GM12878 (cell line): ENCODE measurements at regions not wholly inside any gene's neighbourhood (a gene's known extent, or its start where the extent isn't known, plus 50 kb on each side); places are given as distances from the start of the nearest gene placed in this dataset.

Source experiments
- CEBPB ChIP-seq, 2 experiments: fragments of 150-350 bp in 1 of 2; IDR thresholded peaks; 2 replicates each; pipeline ENCODE4 v1.6.1; 2012 to 2014; ENCODE audit warnings: low read depth in 2 of 2, low read length in 2 of 2, borderline replicate concordance in 1 of 2, inconsistent platforms in 1 of 2
- EP300 ChIP-seq, 2 experiments: fragments of 150-350 bp in 1 of 2; IDR thresholded peaks; 2 replicates each; pipeline ENCODE4 v1.6.1; 2011 to 2012; ENCODE audit warnings: low read depth in 2 of 2, low read length in 2 of 2, borderline replicate concordance in 1 of 2, improper control_type of control experiment in 1 of 2, inconsistent platforms in 1 of 2; ENCODE audit not compliant: control insufficient read depth in 1 of 2
- EZH2 ChIP-seq: IDR thresholded peaks from 2 replicates; pipeline ENCODE4 v1.6.1; 2012; ENCODE audit warnings: low read depth, mild to moderate bottlenecking, control low read depth, inconsistent platforms, low read length, borderline replicate concordance; ENCODE audit not compliant: control insufficient read depth
- HCFC1 ChIP-seq: fragments of 150-350 bp; IDR thresholded peaks from 2 replicates; pipeline ENCODE4 v1.6.1; 2014; ENCODE audit warnings: low read length
- HDAC6 ChIP-seq: fragments of 200-600 bp; sonication (generic); IDR thresholded peaks from one replicate; pipeline ENCODE4 v1.8.0; 2017; ENCODE audit warnings: antibody characterized with exemption; ENCODE audit not compliant: unreplicated experiment
- MYC ChIP-seq: IDR thresholded peaks from 2 replicates; pipeline ENCODE4 v1.6.1; 2011; ENCODE audit warnings: mild to moderate bottlenecking, low read length, moderate library complexity, inconsistent platforms; ENCODE audit not compliant: insufficient read depth, insufficient replicate concordance, insufficient read length, severe bottlenecking
- NR2C2 ChIP-seq: IDR thresholded peaks from 2 replicates; pipeline ENCODE4 v1.6.1; 2011; ENCODE audit warnings: borderline replicate concordance, low read depth; ENCODE audit not compliant: control insufficient read depth, insufficient read length
- PAX8 ChIP-seq: fragments of 450-650 bp; IDR thresholded peaks from 2 replicates; pipeline ENCODE4 v1.6.1; 2017; ENCODE audit warnings: mild to moderate bottlenecking, moderate library complexity
- POLR2A ChIP-seq: IDR thresholded peaks from 2 replicates; pipeline ENCODE4 v1.6.1; 2011; ENCODE audit warnings: low read depth, mild to moderate bottlenecking, low read length
- TAF1 ChIP-seq: IDR thresholded peaks from 2 replicates; pipeline ENCODE4 v1.6.1; 2011; ENCODE audit warnings: mild to moderate bottlenecking, low read depth, low read length, borderline replicate concordance
- TF ChIP-seq, protein P1 (sequence below), 3 experiments: IDR thresholded peaks in 2 of 3; conservative IDR thresholded peaks in 1 of 3; 2 replicates each; pipeline ENCODE4 v1.5.1; 2011; ENCODE audit warnings: low read depth in 3 of 3, low read length in 3 of 3, mild to moderate bottlenecking in 3 of 3, control low read depth in 2 of 3, moderate library complexity in 2 of 3, inconsistent platforms in 1 of 3, mixed read lengths in 1 of 3; ENCODE audit not compliant: control insufficient read depth in 2 of 3, insufficient read depth in 1 of 3; ENCODE audit errors: extremely low read depth in 1 of 3
- TF ChIP-seq, protein P2 (sequence below): IDR thresholded peaks from 2 replicates; pipeline ENCODE4 v1.6.1; 2012; ENCODE audit warnings: low read depth, low read length, improper control_type of control experiment
- TF ChIP-seq, protein P3 (sequence below): IDR thresholded peaks from 2 replicates; pipeline ENCODE4 v1.6.1; 2012; ENCODE audit warnings: mild to moderate bottlenecking, low read depth, low read length

DNA sequence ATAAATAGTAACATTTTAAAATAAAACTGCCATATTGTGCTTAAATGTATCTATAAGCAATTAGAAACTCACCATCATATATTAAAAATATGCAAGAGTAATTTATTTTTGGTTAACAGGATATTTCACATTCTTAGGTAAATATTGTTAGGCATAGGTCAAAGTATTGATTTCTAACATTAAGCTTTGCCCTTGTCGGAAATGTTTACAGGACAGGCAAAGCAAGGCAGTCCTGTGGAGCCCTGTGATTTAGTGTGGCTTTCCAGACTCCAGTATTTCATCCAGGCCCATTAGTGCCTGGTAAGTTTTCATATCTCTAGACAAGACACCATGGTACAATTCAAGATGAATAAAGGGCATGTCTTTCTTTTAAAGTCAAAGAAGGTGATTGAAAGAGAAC, 114.9 kb upstream of the LARGE1 start:
- TF ChIP-seq, protein P1, sequence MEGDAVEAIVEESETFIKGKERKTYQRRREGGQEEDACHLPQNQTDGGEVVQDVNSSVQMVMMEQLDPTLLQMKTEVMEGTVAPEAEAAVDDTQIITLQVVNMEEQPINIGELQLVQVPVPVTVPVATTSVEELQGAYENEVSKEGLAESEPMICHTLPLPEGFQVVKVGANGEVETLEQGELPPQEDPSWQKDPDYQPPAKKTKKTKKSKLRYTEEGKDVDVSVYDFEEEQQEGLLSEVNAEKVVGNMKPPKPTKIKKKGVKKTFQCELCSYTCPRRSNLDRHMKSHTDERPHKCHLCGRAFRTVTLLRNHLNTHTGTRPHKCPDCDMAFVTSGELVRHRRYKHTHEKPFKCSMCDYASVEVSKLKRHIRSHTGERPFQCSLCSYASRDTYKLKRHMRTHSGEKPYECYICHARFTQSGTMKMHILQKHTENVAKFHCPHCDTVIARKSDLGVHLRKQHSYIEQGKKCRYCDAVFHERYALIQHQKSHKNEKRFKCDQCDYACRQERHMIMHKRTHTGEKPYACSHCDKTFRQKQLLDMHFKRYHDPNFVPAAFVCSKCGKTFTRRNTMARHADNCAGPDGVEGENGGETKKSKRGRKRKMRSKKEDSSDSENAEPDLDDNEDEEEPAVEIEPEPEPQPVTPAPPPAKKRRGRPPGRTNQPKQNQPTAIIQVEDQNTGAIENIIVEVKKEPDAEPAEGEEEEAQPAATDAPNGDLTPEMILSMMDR (IDR thresholded peaks at IDR 0.05 in 2 of 3, conservative IDR thresholded peaks at IDR 0.05 in 1 of 3; ENCODE audit: control insufficient read depth in 2 of 3, extremely low read depth in 1 of 3, insufficient read depth in 1 of 3, low read depth in 3 of 3, low read length in 3 of 3) = no peak
- TF ChIP-seq PAX8 (no peak), EP300 (IDR thresholded peaks at IDR 0.05; ENCODE audit: borderline replicate concordance in 1 of 2, control insufficient read depth in 1 of 2, low read depth in 2 of 2, low read length in 2 of 2) (no peak), HDAC6 (no peak), HCFC1 (no peak), TAF1 (no peak), NR2C2 (no peak), CEBPB (IDR thresholded peaks at IDR 0.05; ENCODE audit: borderline replicate concordance in 1 of 2, low read depth in 2 of 2, low read length in 2 of 2) (no peak), MYC (no peak), EZH2 (no peak), POLR2A (no peak)
- TF ChIP-seq, protein P2, sequence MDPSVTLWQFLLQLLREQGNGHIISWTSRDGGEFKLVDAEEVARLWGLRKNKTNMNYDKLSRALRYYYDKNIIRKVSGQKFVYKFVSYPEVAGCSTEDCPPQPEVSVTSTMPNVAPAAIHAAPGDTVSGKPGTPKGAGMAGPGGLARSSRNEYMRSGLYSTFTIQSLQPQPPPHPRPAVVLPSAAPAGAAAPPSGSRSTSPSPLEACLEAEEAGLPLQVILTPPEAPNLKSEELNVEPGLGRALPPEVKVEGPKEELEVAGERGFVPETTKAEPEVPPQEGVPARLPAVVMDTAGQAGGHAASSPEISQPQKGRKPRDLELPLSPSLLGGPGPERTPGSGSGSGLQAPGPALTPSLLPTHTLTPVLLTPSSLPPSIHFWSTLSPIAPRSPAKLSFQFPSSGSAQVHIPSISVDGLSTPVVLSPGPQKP = no peak
- TF ChIP-seq, protein P3, sequence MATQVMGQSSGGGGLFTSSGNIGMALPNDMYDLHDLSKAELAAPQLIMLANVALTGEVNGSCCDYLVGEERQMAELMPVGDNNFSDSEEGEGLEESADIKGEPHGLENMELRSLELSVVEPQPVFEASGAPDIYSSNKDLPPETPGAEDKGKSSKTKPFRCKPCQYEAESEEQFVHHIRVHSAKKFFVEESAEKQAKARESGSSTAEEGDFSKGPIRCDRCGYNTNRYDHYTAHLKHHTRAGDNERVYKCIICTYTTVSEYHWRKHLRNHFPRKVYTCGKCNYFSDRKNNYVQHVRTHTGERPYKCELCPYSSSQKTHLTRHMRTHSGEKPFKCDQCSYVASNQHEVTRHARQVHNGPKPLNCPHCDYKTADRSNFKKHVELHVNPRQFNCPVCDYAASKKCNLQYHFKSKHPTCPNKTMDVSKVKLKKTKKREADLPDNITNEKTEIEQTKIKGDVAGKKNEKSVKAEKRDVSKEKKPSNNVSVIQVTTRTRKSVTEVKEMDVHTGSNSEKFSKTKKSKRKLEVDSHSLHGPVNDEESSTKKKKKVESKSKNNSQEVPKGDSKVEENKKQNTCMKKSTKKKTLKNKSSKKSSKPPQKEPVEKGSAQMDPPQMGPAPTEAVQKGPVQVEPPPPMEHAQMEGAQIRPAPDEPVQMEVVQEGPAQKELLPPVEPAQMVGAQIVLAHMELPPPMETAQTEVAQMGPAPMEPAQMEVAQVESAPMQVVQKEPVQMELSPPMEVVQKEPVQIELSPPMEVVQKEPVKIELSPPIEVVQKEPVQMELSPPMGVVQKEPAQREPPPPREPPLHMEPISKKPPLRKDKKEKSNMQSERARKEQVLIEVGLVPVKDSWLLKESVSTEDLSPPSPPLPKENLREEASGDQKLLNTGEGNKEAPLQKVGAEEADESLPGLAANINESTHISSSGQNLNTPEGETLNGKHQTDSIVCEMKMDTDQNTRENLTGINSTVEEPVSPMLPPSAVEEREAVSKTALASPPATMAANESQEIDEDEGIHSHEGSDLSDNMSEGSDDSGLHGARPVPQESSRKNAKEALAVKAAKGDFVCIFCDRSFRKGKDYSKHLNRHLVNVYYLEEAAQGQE = no peak
